ENCODE measurements at regions not wholly inside any gene's neighbourhood (a gene's known extent, or its start where the extent isn't known, plus 50 kb on each side); places are given as distances from the start of the nearest gene placed in this dataset.
A peak's percentile ranks its signal among the peaks of the same experiment; 100 is the strongest.

DNA sequence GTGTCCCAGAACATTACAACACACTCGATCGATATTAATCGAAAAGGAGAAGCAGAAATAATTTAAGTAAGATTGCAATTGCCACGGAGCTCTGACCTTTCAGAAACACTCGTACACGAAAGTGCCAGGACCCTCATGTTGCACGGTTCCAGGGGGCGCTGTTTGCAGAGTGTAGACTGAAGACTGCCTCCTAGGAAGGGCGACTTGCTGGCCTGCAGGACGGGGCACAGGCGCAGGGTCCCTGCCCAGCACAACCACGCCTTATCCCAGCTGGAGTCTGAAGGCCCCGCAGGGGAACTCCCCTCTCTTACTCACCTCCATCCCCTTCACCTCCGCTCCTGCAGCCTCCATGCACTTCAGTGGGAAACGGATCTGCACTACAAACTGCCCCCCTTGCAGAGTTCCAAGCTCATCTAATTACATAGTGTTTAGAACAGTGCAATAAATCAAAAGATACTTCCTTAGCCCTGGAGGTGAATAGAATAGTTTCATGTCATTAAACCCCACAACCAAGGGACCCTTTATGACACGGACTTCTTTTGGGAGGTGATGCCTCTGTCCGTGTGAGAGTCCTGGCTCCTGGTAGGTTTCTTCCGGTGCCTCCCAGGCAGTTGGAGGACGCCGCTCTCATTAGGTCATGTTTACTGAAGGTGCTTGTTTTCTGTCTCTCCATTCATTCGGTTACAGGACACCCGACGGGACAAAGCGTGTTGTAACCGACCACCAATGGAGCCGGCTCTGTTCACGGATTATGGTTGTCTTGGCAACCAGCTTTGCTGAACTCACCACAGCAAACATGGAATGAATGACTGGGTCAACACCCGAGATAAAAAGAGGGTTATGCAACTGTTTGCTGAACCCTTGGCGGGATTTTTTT is 262.2 kb downstream of the BAMBI start (continued):
- TF ChIP-seq JUND (IDR thresholded peaks at IDR 0.05; ENCODE audit: borderline replicate concordance, low read depth, low read length): peak; percentile 65; the same call in 1 of the 2 replicates
- TF ChIP-seq JUND (tag; IDR thresholded peaks at IDR 0.05; ENCODE audit: borderline replicate concordance, low read depth, low read length): peak; percentile 10; the same call in 1 of the 3 replicates
- no peak for TF ChIP-seq SP2 (IDR thresholded peaks at IDR 0.05; ENCODE audit: extremely low read depth, low read depth, low read length, poor library complexity, severe bottlenecking)
- TF ChIP-seq, protein P1, sequence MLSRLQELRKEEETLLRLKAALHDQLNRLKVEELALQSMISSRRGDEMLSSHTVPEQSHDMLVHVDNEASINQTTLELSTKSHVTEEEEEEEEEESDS (CRISPR knock-in tag; IDR thresholded peaks at IDR 0.05): no peak
- TF ChIP-seq, protein P2, sequence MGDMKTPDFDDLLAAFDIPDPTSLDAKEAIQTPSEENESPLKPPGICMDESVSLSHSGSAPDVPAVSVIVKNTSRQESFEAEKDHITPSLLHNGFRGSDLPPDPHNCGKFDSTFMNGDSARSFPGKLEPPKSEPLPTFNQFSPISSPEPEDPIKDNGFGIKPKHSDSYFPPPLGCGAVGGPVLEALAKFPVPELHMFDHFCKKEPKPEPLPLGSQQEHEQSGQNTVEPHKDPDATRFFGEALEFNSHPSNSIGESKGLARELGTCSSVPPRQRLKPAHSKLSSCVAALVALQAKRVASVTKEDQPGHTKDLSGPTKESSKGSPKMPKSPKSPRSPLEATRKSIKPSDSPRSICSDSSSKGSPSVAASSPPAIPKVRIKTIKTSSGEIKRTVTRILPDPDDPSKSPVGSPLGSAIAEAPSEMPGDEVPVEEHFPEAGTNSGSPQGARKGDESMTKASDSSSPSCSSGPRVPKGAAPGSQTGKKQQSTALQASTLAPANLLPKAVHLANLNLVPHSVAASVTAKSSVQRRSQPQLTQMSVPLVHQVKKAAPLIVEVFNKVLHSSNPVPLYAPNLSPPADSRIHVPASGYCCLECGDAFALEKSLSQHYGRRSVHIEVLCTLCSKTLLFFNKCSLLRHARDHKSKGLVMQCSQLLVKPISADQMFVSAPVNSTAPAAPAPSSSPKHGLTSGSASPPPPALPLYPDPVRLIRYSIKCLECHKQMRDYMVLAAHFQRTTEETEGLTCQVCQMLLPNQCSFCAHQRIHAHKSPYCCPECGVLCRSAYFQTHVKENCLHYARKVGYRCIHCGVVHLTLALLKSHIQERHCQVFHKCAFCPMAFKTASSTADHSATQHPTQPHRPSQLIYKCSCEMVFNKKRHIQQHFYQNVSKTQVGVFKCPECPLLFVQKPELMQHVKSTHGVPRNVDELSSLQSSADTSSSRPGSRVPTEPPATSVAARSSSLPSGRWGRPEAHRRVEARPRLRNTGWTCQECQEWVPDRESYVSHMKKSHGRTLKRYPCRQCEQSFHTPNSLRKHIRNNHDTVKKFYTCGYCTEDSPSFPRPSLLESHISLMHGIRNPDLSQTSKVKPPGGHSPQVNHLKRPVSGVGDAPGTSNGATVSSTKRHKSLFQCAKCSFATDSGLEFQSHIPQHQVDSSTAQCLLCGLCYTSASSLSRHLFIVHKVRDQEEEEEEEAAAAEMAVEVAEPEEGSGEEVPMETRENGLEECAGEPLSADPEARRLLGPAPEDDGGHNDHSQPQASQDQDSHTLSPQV (IDR thresholded peaks at IDR 0.05): no peak
- peak; percentile 56; the same call in 1 of the 2 replicates for TF ChIP-seq SMARCC2 (IDR thresholded peaks at IDR 0.05; ENCODE audit: low read depth)
- TF ChIP-seq RCOR1 (IDR thresholded peaks at IDR 0.05; ENCODE audit: borderline replicate concordance in 1 of 2, low read depth in 2 of 2, low read length in 2 of 2): peak in 1 of 2 experiments; percentile 16; a peak in 1 of 4 replicates
- peak; percentile 72 for TF ChIP-seq ATF3 (IDR thresholded peaks at IDR 0.05)
- no peak for TF ChIP-seq ATF3 (CRISPR knock-in tag; conservative IDR thresholded peaks at IDR 0.05)
- peak; percentile 92 for TF ChIP-seq RFX1 (IDR thresholded peaks at IDR 0.05)
- TF ChIP-seq ZNF175 (CRISPR knock-in tag; IDR thresholded peaks at IDR 0.05; ENCODE audit: low read depth): peak; percentile 63; the same call in 1 of the 2 replicates
- TF ChIP-seq ZNF134 (CRISPR knock-in tag; conservative IDR thresholded peaks at IDR 0.05): no peak
- TF ChIP-seq GATA2 (CRISPR knock-in tag; IDR thresholded peaks at IDR 0.05): no peak
- 0 out of 2 replicates have a peak, but pooled peaks have one; percentile 26 for TF ChIP-seq POLR2G (IDR thresholded peaks at IDR 0.05; ENCODE audit: low read depth, low read length)
- TF ChIP-seq HMGN3 (IDR thresholded peaks at IDR 0.05; ENCODE audit: borderline replicate concordance, extremely low read depth, insufficient read length, low read depth, low read length): no peak
- peak; percentile 79 for TF ChIP-seq ZNF384 (IDR thresholded peaks at IDR 0.05; ENCODE audit: low read depth, low read length)
- peak; percentile 66; the same call in 1 of the 2 replicates for TF ChIP-seq SMARCA4 (IDR thresholded peaks at IDR 0.05)
- no peak for TF ChIP-seq KDM5B (IDR thresholded peaks at IDR 0.05; ENCODE audit: insufficient replicate concordance, low read depth, low read length)
- TF ChIP-seq ZBTB7A (IDR thresholded peaks at IDR 0.05; ENCODE audit: borderline replicate concordance, control insufficient read depth, low read depth, low read length): peak; percentile 85; the same call in 1 of the 2 replicates
- TF ChIP-seq TRIM24 (IDR thresholded peaks at IDR 0.05): peak; percentile 44 to 66; a peak in 2 of 4 replicates
- TF ChIP-seq SPI1 (IDR thresholded peaks at IDR 0.05; ENCODE audit: borderline replicate concordance, low read depth, low read length): no peak
- 0 out of 2 replicates have a peak, but pooled peaks have one; percentile 19 for TF ChIP-seq NFATC3 (IDR thresholded peaks at IDR 0.05)
- no peak for TF ChIP-seq HSF4 (CRISPR knock-in tag; IDR thresholded peaks at IDR 0.05; ENCODE audit: borderline replicate concordance)
